Keratinocyte (primary cell): ENCODE measurements at regions not wholly inside any gene's neighbourhood (a gene's known extent, or its start where the extent isn't known, plus 50 kb on each side); places are given as distances from the start of the nearest gene placed in this dataset.

Experiments used
- DNase-seq: peaks from one replicate; pipeline ENCODE4 v3.0.0-alpha.2; 2011; ENCODE audit warnings: low read depth, missing footprints, low spot score
- FAIRE-seq: peaks from 2 replicates; lab custom pipeline; 2011; peaks lifted over from hg19 to GRCh38; lab: Jason Lieb, UNC
- H2AFZ ChIP-seq: 2 replicates; pipeline ENCODE4 v1.6.0; 2012; ENCODE audit warnings: low read length, control low read depth, inconsistent platforms; ENCODE audit not compliant: control insufficient read depth
- H3K27ac ChIP-seq: 2 replicates; pipeline ENCODE4 v1.5.1; 2011; ENCODE audit warnings: low read length; ENCODE audit not compliant: control insufficient read depth, insufficient read depth
- H3K27me3 ChIP-seq: 3 replicates; pipeline ENCODE4 v1.6.0; 2011; ENCODE audit warnings: low read length; ENCODE audit not compliant: control insufficient read depth, insufficient read depth; ENCODE audit errors: extremely low read depth
- H3K36me3 ChIP-seq, 2 experiments: 2 replicates in 1 of 2; 3 replicates in 1 of 2; pipeline ENCODE4 v1.5.1; 2011; ENCODE audit warnings: low read length in 2 of 2, mild to moderate bottlenecking in 1 of 2; ENCODE audit not compliant: control insufficient read depth in 2 of 2, insufficient read depth in 2 of 2; ENCODE audit errors: extremely low read depth in 1 of 2
- H3K4me1 ChIP-seq: 3 replicates; pipeline ENCODE4 v1.5.1; 2011; ENCODE audit warnings: low read length; ENCODE audit not compliant: control insufficient read depth, insufficient read depth; ENCODE audit errors: extremely low read depth
- H3K4me2 ChIP-seq: 3 replicates; pipeline ENCODE4 v1.6.0; 2011; ENCODE audit warnings: low read depth, low read length; ENCODE audit not compliant: control insufficient read depth, insufficient read depth; ENCODE audit errors: extremely low read depth
- H3K4me3 ChIP-seq, 3 experiments: fragments of 200-600 bp in 1 of 3; sonication (generic) in 1 of 3; 2 replicates in 2 of 3; 3 replicates in 1 of 3; pipeline ENCODE4 v1.5.1; 2011 to 2016; ENCODE audit warnings: low read length in 3 of 3, mild to moderate bottlenecking in 3 of 3, control low read depth in 2 of 3, inconsistent platforms in 1 of 3, low read depth in 1 of 3, mixed read lengths in 1 of 3, mixed run types in 1 of 3, moderate library complexity in 1 of 3; ENCODE audit not compliant: control insufficient read depth in 2 of 3, insufficient read depth in 2 of 3; ENCODE audit errors: extremely low read depth in 1 of 3
- H3K79me2 ChIP-seq: 2 replicates; pipeline ENCODE4 v1.6.0; 2012; ENCODE audit warnings: low read length; ENCODE audit not compliant: control insufficient read depth, insufficient read depth
- H3K9ac ChIP-seq: 3 replicates; pipeline ENCODE4 v1.6.0; 2011; ENCODE audit warnings: low read length; ENCODE audit not compliant: control insufficient read depth, insufficient read depth; ENCODE audit errors: extremely low read depth
- H3K9me1 ChIP-seq: 3 replicates; pipeline ENCODE4 v1.6.0; 2011; ENCODE audit warnings: low read length; ENCODE audit not compliant: control insufficient read depth, insufficient read depth; ENCODE audit errors: extremely low read depth
- H3K9me3 ChIP-seq: 2 replicates; pipeline ENCODE4 v1.5.1; 2012; ENCODE audit warnings: low read depth, low read length; ENCODE audit not compliant: control insufficient read depth
- H4K20me1 ChIP-seq: 3 replicates; pipeline ENCODE4 v1.6.0; 2011; ENCODE audit warnings: low read length; ENCODE audit not compliant: control insufficient read depth, insufficient read depth; ENCODE audit errors: extremely low read depth
- CTCF ChIP-seq, 3 experiments: IDR thresholded peaks in 1 of 3; conservative IDR thresholded peaks in 1 of 3; optimal IDR thresholded peaks in 1 of 3; 2 replicates in 2 of 3; 3 replicates in 1 of 3; pipeline versions ENCODE3 to v1.5.1; 2011; ENCODE audit warnings: low read length in 3 of 3, mild to moderate bottlenecking in 3 of 3, moderate library complexity in 2 of 3, control low read depth in 1 of 3, inconsistent platforms in 1 of 3; ENCODE audit not compliant: insufficient read depth in 2 of 3; ENCODE audit errors: extremely low read depth in 1 of 3
- EZH2 ChIP-seq: IDR thresholded peaks from one replicate; pipeline ENCODE4 v1.6.1; 2012; ENCODE audit warnings: inconsistent platforms, mild to moderate bottlenecking, low read length, moderate library complexity
- dilution Hi-C: fragments of 300-500 bp; cut with MboI; formaldehyde crosslinking; loops from one replicate; pipeline ENCODE4 v1.7.0; 2020; ENCODE audit warnings: low sequenced_read_pairs; ENCODE audit not compliant: extremely low pct_ligation_motif_present

- no peaks in the 10 kb centered on the region for H4K20me1 ChIP-seq
- H3K4me2 ChIP-seq = peak overlapping the region; percentile 32
- no peaks in the 10 kb centered on the region for H3K9me1 ChIP-seq
- H3K79me2 ChIP-seq = no peaks in the 10 kb centered on the region
- H3K27me3 ChIP-seq = no peaks in the 10 kb centered on the region
- H3K27ac ChIP-seq = peak overlapping the region; percentile 26
- H3K36me3 ChIP-seq = no peaks in the 10 kb centered on the region
- no peaks in the 10 kb centered on the region for H3K9me3 ChIP-seq
- dilution Hi-C loops = no loop called here
- peak; percentile 44 for FAIRE-seq
- H2AFZ ChIP-seq = peak overlapping the region; percentile 82
- H3K9ac ChIP-seq = no peak overlapping the region
- no peak for TF ChIP-seq CTCF (optimal IDR thresholded peaks at IDR 0.05 in 1 of 3, IDR thresholded peaks at IDR 0.05 in 1 of 3, conservative IDR thresholded peaks at IDR 0.05 in 1 of 3; ENCODE audit: extremely low read depth in 1 of 3, insufficient read depth in 2 of 3, low read length in 3 of 3)
- TF ChIP-seq EZH2 = no peak
- peaks cover 8% of the 10 kb centered on the region for H3K4me1 ChIP-seq
- H3K4me3 ChIP-seq = no peak overlapping the region
- DNase-seq = peak; percentile 42
These were observed 169.8 kb upstream of the ROBO1 start for GRCh38 chr3:79937567-79937966.

- Histone ChIP-seq H3K4me3 (no peak overlapping the region), H3K9me3 (no peaks in the 10 kb centered on the region), H3K36me3 (no peaks in the 10 kb centered on the region), H4K20me1 (no peaks in the 10 kb centered on the region), H3K79me2 (no peaks in the 10 kb centered on the region), H3K4me2 (no peak overlapping the region), H3K9me1 (no peaks in the 10 kb centered on the region), H3K4me1 (no peaks in the 10 kb centered on the region), H3K9ac (no peak overlapping the region), H3K27me3 (no peaks in the 10 kb centered on the region), H3K27ac (no peak overlapping the region), H2AFZ (no peak overlapping the region)
- DNase-seq = no peak
- dilution Hi-C loops = no loop called here
- TF ChIP-seq CTCF (optimal IDR thresholded peaks at IDR 0.05 in 1 of 3, IDR thresholded peaks at IDR 0.05 in 1 of 3, conservative IDR thresholded peaks at IDR 0.05 in 1 of 3; ENCODE audit: extremely low read depth in 1 of 3, insufficient read depth in 2 of 3, low read length in 3 of 3) (no peak), EZH2 (no peak)
- FAIRE-seq = no peak
These were observed 162.4 kb upstream of the ROBO1 start for GRCh38 chr3:79930196-79930595.
